HFF-Myc (cell line): ENCODE measurements at regions not wholly inside any gene's neighbourhood (a gene's known extent, or its start where the extent isn't known, plus 50 kb on each side); places are given as distances from the start of the nearest gene placed in this dataset.

Experiments used
- DNase-seq: peaks from one replicate; pipeline ENCODE4 v3.0.0-alpha.2; 2011; ENCODE audit warnings: low read depth; ENCODE audit errors: extremely low read depth
- H3K4me3 ChIP-seq: replicated peaks from 2 replicates; pipeline ENCODE4 v1.5.1; 2011; ENCODE audit warnings: low read depth, mild to moderate bottlenecking, control low read depth, low read length
- CTCF ChIP-seq: IDR thresholded peaks from 2 replicates; pipeline ENCODE4 v1.5.1; 2012; ENCODE audit warnings: mild to moderate bottlenecking, low read depth, low read length, control low read depth; ENCODE audit errors: missing control alignments

GRCh38 chr18:10320791-10321190, 133.6 kb upstream of the APCDD1 start:
- DNase-seq: no peak
- no peak for TF ChIP-seq CTCF

GRCh38 chr18:10321576-10321975, 132.9 kb upstream of the APCDD1 start:
- TF ChIP-seq CTCF: no peak
- no peak overlapping the region for H3K4me3 ChIP-seq
- no peak for DNase-seq

More at GRCh38 chr18:10320791-10321190, 133.6 kb upstream of the APCDD1 start:
- H3K4me3 ChIP-seq: no peak overlapping the region

GRCh38 chr18:10322004-10322403, 132.4 kb upstream of the APCDD1 start:
- DNase-seq: no peak
- TF ChIP-seq CTCF: no peak
- H3K4me3 ChIP-seq: no peak overlapping the region

GRCh38 chr18:10322435-10322834, 132.0 kb upstream of the APCDD1 start:
- no peak for TF ChIP-seq CTCF
- no peak overlapping the region for H3K4me3 ChIP-seq
- DNase-seq: no peak

- TF ChIP-seq CTCF: no peak
Observed at GRCh38 chr18:10329101-10329500, 125.3 kb upstream of the APCDD1 start.

GRCh38 chr18:10330428-10330827, 124.0 kb upstream of the APCDD1 start:
- H3K4me3 ChIP-seq: no peak overlapping the region
- no peak for TF ChIP-seq CTCF
- DNase-seq: no peak

More at GRCh38 chr18:10329101-10329500, 125.3 kb upstream of the APCDD1 start:
- no peak for DNase-seq
- H3K4me3 ChIP-seq: no peak overlapping the region

- no peak overlapping the region for H3K4me3 ChIP-seq
- no peak for TF ChIP-seq CTCF
- DNase-seq: no peak
Observed at GRCh38 chr18:10332452-10332851, 122.0 kb upstream of the APCDD1 start.
